ENCODE measurements at regions not wholly inside any gene's neighbourhood (a gene's known extent, or its start where the extent isn't known, plus 50 kb on each side); places are given as distances from the start of the nearest gene placed in this dataset.
"Not testable (repeated sequence)": the region's sequence is repeated elsewhere in the genome, so short reads cannot be mapped to it uniquely, and the experiment has no call there.

GRCh38 chr5:165014439-165014838 lies 1509.0 kb downstream of the MAT2B start:
- no peak for DNase-seq

- DNase-seq = no peak
Measured at GRCh38 chr5:165015126-165015525, 1509.7 kb downstream of the MAT2B start.

DNA sequence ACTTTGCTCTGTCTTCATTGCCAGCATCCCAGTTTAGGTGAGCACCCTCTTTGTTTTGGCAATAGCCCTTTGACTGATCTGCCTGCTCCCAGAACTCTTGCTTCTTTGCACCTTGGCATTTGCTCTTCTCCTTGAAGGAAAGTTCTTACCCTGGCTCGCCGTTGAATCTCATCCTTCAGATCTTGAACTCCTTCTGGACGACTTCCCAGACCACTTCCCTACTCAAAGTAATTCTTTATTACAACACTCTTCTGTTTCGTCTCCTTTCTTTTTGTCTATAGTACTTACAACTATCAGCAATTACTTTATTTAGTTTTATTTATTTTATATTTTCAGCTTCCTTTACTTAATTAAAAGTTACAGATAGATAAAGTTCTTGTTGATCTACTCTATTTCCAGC lies 1510.1 kb downstream of the MAT2B start:
- no peak for DNase-seq

- DNase-seq = no peak
Measured at GRCh38 chr5:165026971-165027370, 1521.6 kb downstream of the MAT2B start.

GRCh38 chr5:165028356-165028755 lies 1522.9 kb downstream of the MAT2B start:
- no peak for DNase-seq

DNA sequence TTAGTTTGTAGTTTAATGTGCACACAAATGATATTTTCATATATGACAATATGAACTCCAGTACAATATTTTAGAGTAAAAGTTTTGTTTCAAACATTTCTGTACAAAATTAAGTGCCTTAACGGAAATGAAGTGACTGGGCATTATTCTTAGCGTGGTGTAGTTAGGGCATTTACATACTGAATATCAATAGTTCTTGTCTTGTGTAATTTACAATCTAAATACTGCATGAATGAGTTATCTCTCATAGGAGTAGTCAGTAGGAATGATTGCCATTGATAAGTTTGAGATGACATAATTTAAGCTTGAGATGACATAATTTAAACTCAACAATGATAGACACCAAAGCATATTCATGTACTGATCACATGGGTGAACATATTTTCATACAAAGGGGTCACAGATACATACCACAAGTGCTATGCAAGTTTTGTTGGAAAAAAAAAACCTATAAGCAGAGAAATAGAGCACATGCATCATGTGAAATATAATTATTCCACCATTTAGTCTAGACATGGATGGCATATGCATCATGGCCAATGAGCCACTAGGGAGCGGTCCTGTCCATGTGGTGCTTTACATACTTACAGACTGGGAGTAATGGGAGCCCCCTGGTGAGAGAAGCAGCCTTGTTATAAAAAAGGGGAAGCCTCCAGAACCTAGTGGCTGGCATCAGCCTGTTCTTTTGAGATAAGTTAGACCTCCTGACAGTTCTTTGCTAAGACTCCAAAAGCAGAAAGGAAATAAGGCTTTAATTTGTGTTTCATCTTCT lies 1523.9 kb downstream of the MAT2B start:
- no peak for DNase-seq

DNA sequence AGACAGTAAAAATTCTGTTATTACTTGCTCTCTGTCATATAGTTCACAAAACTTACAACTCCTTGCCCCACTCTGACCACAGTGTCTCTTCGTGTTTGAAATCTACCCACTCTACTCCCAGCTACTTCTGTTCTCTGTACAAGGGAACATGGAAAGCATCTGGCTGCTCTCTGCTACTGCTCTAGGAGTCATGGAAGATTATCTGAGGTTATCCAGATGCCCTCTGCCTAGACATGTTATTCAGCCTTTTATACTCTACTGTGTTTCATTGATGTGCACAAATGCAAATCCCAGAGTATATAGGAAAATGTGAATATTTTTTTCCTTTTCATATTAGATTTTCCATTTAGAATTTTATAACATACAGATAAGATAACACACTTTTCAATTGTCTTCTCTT lies 1525.6 kb downstream of the MAT2B start:
- DNase-seq = no peak

- peak; percentile 15 for DNase-seq
Measured at GRCh38 chr5:165031371-165031770, 1526.0 kb downstream of the MAT2B start.

GRCh38 chr5:165035520-165035919 lies 1530.1 kb downstream of the MAT2B start:
- no peak for DNase-seq

DNA sequence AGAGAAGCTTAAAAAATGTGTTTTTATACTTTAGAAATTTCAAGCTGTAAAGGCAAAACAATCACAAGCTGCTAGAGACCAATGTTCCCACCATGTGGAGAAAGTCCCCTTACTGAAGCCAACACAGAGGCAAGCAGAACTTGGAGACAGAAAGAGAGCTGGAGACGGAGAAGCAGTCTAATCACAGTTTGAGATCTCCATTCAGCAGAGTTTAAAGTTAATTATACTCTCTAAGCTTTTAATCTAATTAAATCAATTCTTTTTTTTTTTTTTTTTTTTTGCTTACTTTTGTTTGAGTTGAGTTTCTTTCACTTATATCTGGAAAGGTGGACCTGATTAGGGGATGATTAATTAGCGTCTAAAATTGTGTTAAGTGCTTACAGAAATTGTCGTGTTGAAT lies 1534.3 kb downstream of the MAT2B start:
- no peak for DNase-seq

DNA sequence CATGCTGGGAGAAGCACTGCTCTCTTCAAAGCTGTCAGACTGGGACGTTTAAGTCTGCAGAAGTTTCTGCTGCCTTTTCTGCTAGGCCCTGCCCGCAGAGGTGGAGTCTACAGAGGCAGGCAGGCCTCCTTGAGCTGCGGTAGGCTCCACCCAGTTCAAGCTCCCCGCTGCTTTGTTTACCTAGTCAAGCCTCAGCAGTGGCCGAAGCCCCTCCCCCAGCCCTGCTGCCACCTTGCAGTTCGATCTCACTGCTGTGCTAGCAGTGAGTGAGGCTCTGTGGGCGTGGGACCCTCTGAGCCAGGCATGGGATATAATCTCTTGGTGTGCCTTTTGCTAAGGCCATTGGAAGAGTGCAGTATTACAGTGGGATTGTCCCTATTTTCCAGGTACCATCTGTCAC lies 1540.5 kb downstream of the MAT2B start:
- DNase-seq = not testable (repeated sequence)

GRCh38 chr5:165055476-165055875 lies 1550.1 kb downstream of the MAT2B start:
- DNase-seq = no peak

DNA sequence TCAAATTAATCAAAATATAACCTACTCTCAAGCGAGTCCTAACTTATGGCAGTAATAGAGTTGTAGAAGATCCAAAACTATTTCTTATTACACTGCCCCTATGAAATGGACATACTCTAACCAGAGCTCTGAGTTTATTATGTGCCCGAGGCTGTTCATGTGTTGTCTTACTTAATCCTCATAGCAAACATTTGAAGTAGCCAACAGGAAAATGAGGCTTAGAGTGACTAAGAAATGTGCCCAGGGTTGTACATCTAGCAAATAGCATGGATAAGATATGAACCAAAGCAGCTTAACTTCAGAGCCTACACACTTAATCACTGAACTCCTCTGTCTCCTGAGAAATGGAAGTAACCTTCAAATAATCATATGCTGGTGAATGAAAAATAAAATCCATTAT lies 1551.7 kb downstream of the MAT2B start:
- no peak for DNase-seq

GRCh38 chr5:165066751-165067385 lies 1561.4 kb downstream of the MAT2B start:
- no peak for DNase-seq

DNA sequence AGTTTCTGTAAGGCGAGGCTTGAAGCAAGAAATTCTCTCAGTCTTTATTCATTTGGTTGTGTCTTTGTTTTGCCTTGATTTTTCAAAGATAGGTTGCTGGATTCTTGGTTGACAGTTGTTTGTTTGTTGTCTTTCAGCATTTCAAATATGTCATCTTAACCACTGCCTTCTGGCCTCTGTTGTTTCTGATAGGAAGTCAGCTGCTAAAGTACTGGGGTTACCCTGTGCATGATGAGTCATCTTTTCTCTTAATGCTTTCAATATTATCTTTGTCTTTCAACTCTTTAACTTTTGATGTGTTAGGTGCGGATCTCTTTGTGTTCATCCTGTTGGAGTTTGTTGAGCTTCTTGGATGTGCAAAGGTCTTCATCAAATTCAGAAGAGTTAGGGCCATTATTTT lies 1571.3 kb downstream of the MAT2B start:
- no peak for DNase-seq

GRCh38 chr5:165079389-165079788 lies 1574.0 kb downstream of the MAT2B start:
- DNase-seq = no peak

DNA sequence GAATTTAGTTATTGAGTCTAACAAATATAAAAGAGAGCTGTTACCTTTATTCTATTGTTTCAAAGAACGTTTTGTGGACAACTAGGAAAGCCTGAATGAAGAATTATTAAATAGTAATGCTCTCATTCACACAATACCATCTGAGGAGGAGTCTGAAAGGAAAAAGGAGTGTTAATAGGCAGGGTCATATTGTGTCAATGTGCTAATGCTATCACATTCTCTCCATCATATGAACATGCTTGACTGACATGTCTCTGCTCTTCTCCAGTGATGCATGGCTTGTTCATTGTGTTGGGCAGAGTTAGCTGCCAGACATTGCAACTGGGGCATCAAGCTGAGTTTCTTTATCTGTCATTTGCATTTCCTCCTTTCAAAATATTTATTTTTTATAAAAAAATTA lies 1578.0 kb downstream of the MAT2B start:
- DNase-seq = no peak

- DNase-seq = no peak
Measured at GRCh38 chr5:165086465-165086864, 1581.0 kb downstream of the MAT2B start.

DNA sequence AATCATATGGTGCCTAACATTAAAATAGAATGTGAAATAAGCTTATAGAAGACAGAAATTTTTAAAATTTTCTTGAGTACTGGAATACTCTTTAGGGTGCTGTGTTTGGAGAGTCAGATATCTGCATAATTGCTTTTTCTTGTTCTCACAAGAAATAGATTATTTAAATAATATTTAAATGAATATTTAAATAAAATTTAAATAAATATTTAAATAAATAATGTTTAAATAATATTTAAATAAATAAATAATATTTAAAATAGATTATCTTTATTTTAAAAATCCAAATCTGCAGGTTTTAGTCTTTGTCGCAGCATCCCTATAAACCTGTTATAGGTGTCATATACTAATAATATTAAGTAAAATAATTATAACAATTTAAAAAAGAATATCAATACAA lies 1589.4 kb downstream of the MAT2B start:
- no peak for DNase-seq

GRCh38 chr5:165101709-165102108 lies 1596.3 kb downstream of the MAT2B start:
- no peak for DNase-seq

GRCh38 chr5:165104611-165105010 lies 1599.2 kb downstream of the MAT2B start:
- no peak for DNase-seq

DNA sequence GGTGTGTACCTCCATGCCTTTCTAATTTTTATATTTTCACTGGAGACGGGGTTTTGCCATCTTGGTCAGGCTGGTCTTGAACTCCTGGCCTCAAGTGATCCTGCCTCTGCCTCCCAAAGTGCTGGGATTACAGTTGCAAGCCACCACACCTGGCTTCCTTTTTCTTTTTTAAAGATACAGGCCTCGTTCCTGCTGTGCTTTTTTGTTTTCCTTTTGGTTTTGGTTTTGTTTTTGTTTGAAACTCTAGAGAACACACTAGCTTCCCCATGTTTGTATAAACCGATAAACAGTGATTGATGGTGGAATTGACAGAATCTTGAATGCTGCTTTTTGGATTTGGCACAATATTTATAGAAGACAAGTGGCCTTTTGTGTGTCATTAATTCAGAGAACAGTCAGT lies 1603.4 kb downstream of the MAT2B start:
- DNase-seq = no peak

- DNase-seq = no peak
Measured at GRCh38 chr5:165119175-165119574, 1613.8 kb downstream of the MAT2B start.

DNA sequence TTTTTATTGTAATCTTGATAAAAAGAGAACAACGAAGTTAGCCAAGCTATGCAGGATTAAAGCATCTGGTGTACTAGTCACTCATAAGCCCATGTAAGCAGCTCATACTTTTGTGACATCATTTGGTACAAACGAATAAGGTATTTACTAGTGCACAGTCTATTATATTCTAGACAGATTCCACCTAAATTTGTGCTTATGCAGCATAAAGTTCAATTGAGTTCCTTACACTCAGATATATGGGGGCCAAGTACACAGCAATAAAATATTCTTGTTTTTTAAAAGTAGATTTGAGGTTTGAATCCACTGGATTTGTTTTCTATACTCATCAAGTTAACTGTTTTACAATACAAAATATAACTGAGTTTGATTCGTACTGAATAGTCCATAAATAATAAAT lies 1621.2 kb downstream of the MAT2B start:
- DNase-seq = no peak

All from right kidney (tissue), 1 donor.